ENCODE measurements at regions not wholly inside any gene's neighbourhood (a gene's known extent, or its start where the extent isn't known, plus 50 kb on each side); places are given as distances from the start of the nearest gene placed in this dataset.

GRCh38 chr1:238324211-238324864 is 433.6 kb upstream of the ZP4 start:
- no peak for TF ChIP-seq CTCF (IDR thresholded peaks at IDR 0.05)
- TF ChIP-seq ZFX (IDR thresholded peaks at IDR 0.05; ENCODE audit: borderline replicate concordance): no peak

All from 22Rv1 (cell line).